HepG2 (cell line): ENCODE measurements at regions not wholly inside any gene's neighbourhood (a gene's known extent, or its start where the extent isn't known, plus 50 kb on each side); places are given as distances from the start of the nearest gene placed in this dataset.

Source experiments
- CHD4 ChIP-seq: fragments of 200-600 bp; sonication (generic); IDR thresholded peaks from 2 replicates; pipeline ENCODE4 v1.7.0; 2017; ENCODE audit warnings: mild to moderate bottlenecking, low read length, borderline replicate concordance
- IRF2 ChIP-seq: IDR thresholded peaks from 2 replicates; pipeline ENCODE4 v1.6.1; 2018; ENCODE audit warnings: missing genetic modification reagents, missing compliant biosample characterization
- JUND ChIP-seq: sonication (generic); formaldehyde crosslinking; IDR thresholded peaks from 2 replicates; pipeline ENCODE4 v1.8.0; 2022; ENCODE audit warnings: mild to moderate bottlenecking, missing genetic modification reagents
- TF ChIP-seq, protein P1 (sequence below): sonication (generic); formaldehyde crosslinking; IDR thresholded peaks from 2 replicates; pipeline ENCODE4 v1.5.0; 2020; ENCODE audit warnings: mild to moderate bottlenecking, missing genetic modification reagents, moderate library complexity
- TF ChIP-seq, protein P2 (sequence below): IDR thresholded peaks from 2 replicates; pipeline ENCODE4 v1.4.0; 2020; ENCODE audit warnings: mild to moderate bottlenecking, missing genetic modification reagents
- TF ChIP-seq, protein P3 (sequence below): sonication (generic); formaldehyde crosslinking; IDR thresholded peaks from 2 replicates; pipeline ENCODE4 v1.5.1; 2020; ENCODE audit warnings: mild to moderate bottlenecking, missing genetic modification reagents, moderate library complexity

DNA sequence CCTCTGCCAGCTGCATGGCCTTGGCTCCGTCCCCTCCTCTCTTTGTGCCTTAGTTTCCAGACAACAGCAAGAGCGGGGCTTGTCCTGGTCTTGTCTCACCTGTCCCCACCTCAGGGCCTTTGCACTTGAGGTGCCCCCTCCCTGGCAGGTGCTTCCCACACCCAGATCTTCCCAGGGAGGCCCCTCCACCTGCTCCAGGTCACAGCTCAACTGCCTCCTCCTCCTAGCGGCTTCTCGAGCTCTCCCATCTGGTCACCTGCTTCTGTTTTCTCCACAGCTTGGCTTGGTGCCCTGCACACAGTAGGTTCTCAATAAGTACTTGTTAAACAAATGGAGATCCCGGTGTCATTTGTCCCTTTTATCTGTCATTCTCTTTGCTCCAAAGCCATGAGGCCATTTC, 64.3 kb upstream of the ZNF716 start:
- TF ChIP-seq, protein P1, sequence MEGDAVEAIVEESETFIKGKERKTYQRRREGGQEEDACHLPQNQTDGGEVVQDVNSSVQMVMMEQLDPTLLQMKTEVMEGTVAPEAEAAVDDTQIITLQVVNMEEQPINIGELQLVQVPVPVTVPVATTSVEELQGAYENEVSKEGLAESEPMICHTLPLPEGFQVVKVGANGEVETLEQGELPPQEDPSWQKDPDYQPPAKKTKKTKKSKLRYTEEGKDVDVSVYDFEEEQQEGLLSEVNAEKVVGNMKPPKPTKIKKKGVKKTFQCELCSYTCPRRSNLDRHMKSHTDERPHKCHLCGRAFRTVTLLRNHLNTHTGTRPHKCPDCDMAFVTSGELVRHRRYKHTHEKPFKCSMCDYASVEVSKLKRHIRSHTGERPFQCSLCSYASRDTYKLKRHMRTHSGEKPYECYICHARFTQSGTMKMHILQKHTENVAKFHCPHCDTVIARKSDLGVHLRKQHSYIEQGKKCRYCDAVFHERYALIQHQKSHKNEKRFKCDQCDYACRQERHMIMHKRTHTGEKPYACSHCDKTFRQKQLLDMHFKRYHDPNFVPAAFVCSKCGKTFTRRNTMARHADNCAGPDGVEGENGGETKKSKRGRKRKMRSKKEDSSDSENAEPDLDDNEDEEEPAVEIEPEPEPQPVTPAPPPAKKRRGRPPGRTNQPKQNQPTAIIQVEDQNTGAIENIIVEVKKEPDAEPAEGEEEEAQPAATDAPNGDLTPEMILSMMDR (CRISPR knock-in tag), result no peak
- TF ChIP-seq IRF2 (CRISPR knock-in tag) (no peak), JUND (CRISPR knock-in tag) (no peak), CHD4 (no peak)
- TF ChIP-seq, protein P2, sequence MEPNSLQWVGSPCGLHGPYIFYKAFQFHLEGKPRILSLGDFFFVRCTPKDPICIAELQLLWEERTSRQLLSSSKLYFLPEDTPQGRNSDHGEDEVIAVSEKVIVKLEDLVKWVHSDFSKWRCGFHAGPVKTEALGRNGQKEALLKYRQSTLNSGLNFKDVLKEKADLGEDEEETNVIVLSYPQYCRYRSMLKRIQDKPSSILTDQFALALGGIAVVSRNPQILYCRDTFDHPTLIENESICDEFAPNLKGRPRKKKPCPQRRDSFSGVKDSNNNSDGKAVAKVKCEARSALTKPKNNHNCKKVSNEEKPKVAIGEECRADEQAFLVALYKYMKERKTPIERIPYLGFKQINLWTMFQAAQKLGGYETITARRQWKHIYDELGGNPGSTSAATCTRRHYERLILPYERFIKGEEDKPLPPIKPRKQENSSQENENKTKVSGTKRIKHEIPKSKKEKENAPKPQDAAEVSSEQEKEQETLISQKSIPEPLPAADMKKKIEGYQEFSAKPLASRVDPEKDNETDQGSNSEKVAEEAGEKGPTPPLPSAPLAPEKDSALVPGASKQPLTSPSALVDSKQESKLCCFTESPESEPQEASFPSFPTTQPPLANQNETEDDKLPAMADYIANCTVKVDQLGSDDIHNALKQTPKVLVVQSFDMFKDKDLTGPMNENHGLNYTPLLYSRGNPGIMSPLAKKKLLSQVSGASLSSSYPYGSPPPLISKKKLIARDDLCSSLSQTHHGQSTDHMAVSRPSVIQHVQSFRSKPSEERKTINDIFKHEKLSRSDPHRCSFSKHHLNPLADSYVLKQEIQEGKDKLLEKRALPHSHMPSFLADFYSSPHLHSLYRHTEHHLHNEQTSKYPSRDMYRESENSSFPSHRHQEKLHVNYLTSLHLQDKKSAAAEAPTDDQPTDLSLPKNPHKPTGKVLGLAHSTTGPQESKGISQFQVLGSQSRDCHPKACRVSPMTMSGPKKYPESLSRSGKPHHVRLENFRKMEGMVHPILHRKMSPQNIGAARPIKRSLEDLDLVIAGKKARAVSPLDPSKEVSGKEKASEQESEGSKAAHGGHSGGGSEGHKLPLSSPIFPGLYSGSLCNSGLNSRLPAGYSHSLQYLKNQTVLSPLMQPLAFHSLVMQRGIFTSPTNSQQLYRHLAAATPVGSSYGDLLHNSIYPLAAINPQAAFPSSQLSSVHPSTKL (CRISPR knock-in tag), result no peak
- TF ChIP-seq, protein P3, sequence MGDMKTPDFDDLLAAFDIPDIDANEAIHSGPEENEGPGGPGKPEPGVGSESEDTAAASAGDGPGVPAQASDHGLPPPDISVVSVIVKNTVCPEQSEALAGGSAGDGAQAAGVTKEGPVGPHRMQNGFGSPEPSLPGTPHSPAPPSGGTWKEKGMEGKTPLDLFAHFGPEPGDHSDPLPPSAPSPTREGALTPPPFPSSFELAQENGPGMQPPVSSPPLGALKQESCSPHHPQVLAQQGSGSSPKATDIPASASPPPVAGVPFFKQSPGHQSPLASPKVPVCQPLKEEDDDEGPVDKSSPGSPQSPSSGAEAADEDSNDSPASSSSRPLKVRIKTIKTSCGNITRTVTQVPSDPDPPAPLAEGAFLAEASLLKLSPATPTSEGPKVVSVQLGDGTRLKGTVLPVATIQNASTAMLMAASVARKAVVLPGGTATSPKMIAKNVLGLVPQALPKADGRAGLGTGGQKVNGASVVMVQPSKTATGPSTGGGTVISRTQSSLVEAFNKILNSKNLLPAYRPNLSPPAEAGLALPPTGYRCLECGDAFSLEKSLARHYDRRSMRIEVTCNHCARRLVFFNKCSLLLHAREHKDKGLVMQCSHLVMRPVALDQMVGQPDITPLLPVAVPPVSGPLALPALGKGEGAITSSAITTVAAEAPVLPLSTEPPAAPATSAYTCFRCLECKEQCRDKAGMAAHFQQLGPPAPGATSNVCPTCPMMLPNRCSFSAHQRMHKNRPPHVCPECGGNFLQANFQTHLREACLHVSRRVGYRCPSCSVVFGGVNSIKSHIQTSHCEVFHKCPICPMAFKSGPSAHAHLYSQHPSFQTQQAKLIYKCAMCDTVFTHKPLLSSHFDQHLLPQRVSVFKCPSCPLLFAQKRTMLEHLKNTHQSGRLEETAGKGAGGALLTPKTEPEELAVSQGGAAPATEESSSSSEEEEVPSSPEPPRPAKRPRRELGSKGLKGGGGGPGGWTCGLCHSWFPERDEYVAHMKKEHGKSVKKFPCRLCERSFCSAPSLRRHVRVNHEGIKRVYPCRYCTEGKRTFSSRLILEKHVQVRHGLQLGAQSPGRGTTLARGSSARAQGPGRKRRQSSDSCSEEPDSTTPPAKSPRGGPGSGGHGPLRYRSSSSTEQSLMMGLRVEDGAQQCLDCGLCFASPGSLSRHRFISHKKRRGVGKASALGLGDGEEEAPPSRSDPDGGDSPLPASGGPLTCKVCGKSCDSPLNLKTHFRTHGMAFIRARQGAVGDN (CRISPR knock-in tag), result no peak
